Upper lobe of left lung (tissue), 4 donors: ENCODE measurements at regions not wholly inside any gene's neighbourhood (a gene's known extent, or its start where the extent isn't known, plus 50 kb on each side); places are given as distances from the start of the nearest gene placed in this dataset.

ENCODE experiments used
- CTCF ChIP-seq, 6 experiments: fragments of 450-650 bp in 4 of 6; fragments of 200-600 bp in 2 of 6; sonication (generic) in 2 of 6; IDR thresholded peaks; one replicate each; pipeline ENCODE4 v1.5.1; 2016 to 2019; ENCODE audit warnings: antibody characterized with exemption in 6 of 6
- POLR2A ChIP-seq, 4 donors: fragments of 450-650 bp; IDR thresholded peaks; one replicate each; pipeline ENCODE4 v1.5.1; 2016 to 2017; ENCODE audit warnings: antibody characterized with exemption in 4 of 4, mild to moderate bottlenecking in 2 of 4

GRCh38 chr3:13148561-13149329, 75.5 kb upstream of the IQSEC1 start:
- TF ChIP-seq CTCF (IDR thresholded peaks at IDR 0.05) (no peak), POLR2A (IDR thresholded peaks at IDR 0.05) (no peak)
